Muscle layer of colon (tissue), 2 donors: ENCODE measurements at regions not wholly inside any gene's neighbourhood (a gene's known extent, or its start where the extent isn't known, plus 50 kb on each side); places are given as distances from the start of the nearest gene placed in this dataset.

Experiments
- H3K27ac ChIP-seq: one replicate; pipeline ENCODE4 v1.7.0; 2013; ENCODE audit warnings: low read depth, mild to moderate bottlenecking, low read length, moderate library complexity
- H3K27me3 ChIP-seq, 2 donors: one replicate each; pipeline ENCODE4 v1.7.0; 2013; ENCODE audit warnings: low read length in 2 of 2, mild to moderate bottlenecking in 2 of 2; ENCODE audit not compliant: insufficient read depth in 2 of 2, control insufficient read depth in 1 of 2
- H3K36me3 ChIP-seq: one replicate; pipeline ENCODE4 v1.7.0; 2013; ENCODE audit warnings: mild to moderate bottlenecking, low read length; ENCODE audit not compliant: insufficient read depth
- H3K4me1 ChIP-seq: one replicate; pipeline ENCODE4 v1.7.0; 2013; ENCODE audit warnings: mild to moderate bottlenecking, low read length; ENCODE audit not compliant: insufficient read depth
- H3K4me3 ChIP-seq, 2 donors: one replicate each; pipeline ENCODE4 v1.7.0; 2013; ENCODE audit warnings: low read length in 2 of 2, low read depth in 1 of 2, mild to moderate bottlenecking in 1 of 2, moderate library complexity in 1 of 2
- H3K9ac ChIP-seq: one replicate; pipeline ENCODE4 v1.7.0; 2013; ENCODE audit warnings: low read length
- H3K9me3 ChIP-seq: one replicate; pipeline ENCODE4 v1.7.0; 2013; ENCODE audit warnings: mild to moderate bottlenecking, low read length
- donor health status: abdominal sarcoma.
- donor health status: Adenocarcinoma of cecum.

GRCh38 chr16:65662256-65662655 is 540.4 kb upstream of the CDH11 start:
- H3K9me3 ChIP-seq: no peaks in the 10 kb centered on the region
- H3K9ac ChIP-seq: no peak overlapping the region
- H3K36me3 ChIP-seq: no peaks in the 10 kb centered on the region
- H3K27me3 ChIP-seq: no peaks in the 10 kb centered on the region
- H3K4me1 ChIP-seq: no peaks in the 10 kb centered on the region
- H3K27ac ChIP-seq: no peak overlapping the region
- H3K4me3 ChIP-seq: no peak overlapping the region

- Histone ChIP-seq H3K27ac (no peak overlapping the region), H3K36me3 (no peaks in the 10 kb centered on the region), H3K4me3 (no peak overlapping the region), H3K9me3 (no peaks in the 10 kb centered on the region), H3K27me3 (no peaks in the 10 kb centered on the region), H3K9ac (no peak overlapping the region), H3K4me1 (no peaks in the 10 kb centered on the region)
Measured at GRCh38 chr16:65661558-65661957, 539.7 kb upstream of the CDH11 start.

DNA sequence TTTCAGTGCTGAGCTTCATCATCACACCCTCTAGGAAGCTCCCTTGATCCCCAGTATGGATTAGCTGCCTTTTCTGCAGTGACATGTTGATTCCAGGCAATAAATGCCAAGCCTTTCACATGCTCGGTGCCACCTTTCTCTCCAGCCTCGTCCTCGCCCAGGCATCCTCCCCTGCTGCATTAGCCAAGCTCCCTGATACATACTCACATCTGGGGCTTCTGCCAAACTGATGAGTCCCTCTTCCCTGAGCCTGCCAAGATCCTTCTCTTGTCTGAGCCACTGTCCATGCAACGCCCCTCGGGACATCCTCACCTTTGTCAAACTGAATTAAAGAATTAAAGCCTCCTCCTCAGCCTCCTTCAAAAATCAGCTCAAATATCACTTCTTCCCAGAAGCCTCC is 538.5 kb upstream of the CDH11 start:
- H3K27ac ChIP-seq: no peak overlapping the region
- no peaks in the 10 kb centered on the region for H3K4me1 ChIP-seq
- no peaks in the 10 kb centered on the region for H3K9me3 ChIP-seq
- H3K4me3 ChIP-seq: no peak overlapping the region
- H3K27me3 ChIP-seq: no peaks in the 10 kb centered on the region
- no peak overlapping the region for H3K9ac ChIP-seq
- no peaks in the 10 kb centered on the region for H3K36me3 ChIP-seq

DNA sequence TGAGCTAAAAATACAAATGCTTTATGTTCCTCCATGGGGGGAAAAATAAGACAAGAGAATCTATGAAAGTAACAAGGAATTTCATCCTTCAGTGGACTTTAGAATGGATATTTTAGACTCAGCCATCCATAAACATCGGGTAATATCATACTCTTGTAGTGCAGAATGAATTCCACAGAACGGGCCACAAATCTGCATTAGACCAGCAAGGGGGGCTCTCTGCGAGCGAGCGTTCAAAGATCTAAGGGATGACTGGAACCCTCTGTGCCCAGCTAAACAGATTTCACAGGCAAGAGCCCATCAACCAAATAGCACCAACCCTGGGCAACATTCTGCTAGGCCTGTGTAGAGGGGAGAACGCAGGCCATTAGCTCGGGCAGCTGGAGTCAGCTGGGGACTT is 537.9 kb upstream of the CDH11 start:
- Histone ChIP-seq H3K36me3 (no peaks in the 10 kb centered on the region), H3K9me3 (no peaks in the 10 kb centered on the region), H3K9ac (no peak overlapping the region), H3K27ac (no peak overlapping the region), H3K4me3 (no peak overlapping the region), H3K27me3 (no peaks in the 10 kb centered on the region), H3K4me1 (no peaks in the 10 kb centered on the region)

DNA sequence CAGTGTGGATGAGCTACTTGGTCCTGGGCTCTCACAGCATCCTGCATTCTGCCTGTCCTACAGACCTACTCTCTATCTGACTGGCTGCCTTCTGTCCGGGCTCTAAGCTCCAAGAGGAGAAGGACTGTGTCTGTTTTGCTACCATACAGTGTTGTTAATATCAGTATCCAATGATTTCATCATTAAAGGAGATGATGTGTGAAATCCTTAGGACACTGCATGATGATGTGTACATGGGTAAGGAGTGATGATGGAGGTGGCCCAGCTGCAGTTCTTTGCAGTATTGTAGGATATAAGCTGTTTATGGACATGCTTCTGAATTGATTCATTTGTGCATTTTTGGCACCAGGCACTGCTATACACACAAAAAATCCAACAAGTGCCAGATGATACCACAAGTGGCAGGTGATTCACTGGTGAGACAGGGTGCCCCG is 536.9 kb upstream of the CDH11 start:
- Histone ChIP-seq H3K4me1 (no peaks in the 10 kb centered on the region), H3K9me3 (no peaks in the 10 kb centered on the region), H3K9ac (no peak overlapping the region), H3K27me3 (no peaks in the 10 kb centered on the region), H3K27ac (no peak overlapping the region), H3K36me3 (no peaks in the 10 kb centered on the region), H3K4me3 (no peak overlapping the region)

GRCh38 chr16:65658349-65658748 is 536.5 kb upstream of the CDH11 start:
- Histone ChIP-seq H3K36me3 (no peaks in the 10 kb centered on the region), H3K27ac (no peak overlapping the region), H3K4me1 (no peaks in the 10 kb centered on the region), H3K4me3 (no peak overlapping the region), H3K9me3 (no peaks in the 10 kb centered on the region), H3K27me3 (no peaks in the 10 kb centered on the region), H3K9ac (no peak overlapping the region)

DNA sequence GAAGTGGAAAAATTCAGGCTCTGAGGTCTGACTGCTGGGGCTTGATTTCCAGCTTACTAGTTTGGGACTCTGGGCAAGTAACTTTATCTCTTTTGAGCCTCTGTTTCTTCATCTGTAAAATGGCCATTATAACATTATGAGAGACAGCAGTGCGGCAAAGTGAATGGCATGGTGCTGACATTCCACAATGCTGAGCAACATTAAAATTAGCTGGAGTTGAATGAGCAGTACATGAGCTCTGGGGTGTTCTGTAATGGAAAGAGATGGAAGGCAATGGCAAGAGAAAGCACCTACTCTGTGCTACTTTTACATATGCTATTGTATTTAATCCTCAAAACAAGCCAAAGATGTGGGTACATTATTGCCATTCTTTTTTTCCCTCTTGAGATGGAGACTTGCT is 535.7 kb upstream of the CDH11 start:
- no peaks in the 10 kb centered on the region for H3K36me3 ChIP-seq
- H3K9me3 ChIP-seq: no peaks in the 10 kb centered on the region
- H3K9ac ChIP-seq: no peak overlapping the region
- no peak overlapping the region for H3K27ac ChIP-seq
- no peak overlapping the region for H3K4me3 ChIP-seq
- no peaks in the 10 kb centered on the region for H3K27me3 ChIP-seq
- no peaks in the 10 kb centered on the region for H3K4me1 ChIP-seq

DNA sequence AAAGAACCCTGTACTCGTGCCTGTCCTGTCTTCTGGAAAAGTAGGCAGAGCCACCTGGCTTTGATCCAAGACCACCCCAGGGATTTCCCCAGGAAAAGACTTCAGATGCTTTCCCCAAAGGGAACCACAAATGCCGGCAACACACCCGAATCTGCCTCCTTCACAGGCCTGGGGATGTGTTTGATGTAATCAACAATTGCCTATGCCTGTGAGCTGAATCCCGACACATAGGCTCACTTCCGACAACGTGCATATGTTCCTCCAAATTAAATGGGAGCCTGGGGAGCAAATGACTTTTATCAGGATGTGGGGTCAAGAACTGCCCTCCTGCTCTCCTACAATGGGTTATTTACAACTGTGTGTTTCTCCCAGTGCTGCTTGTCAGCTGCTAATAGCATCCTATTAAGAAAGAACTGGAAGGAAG is 535.2 kb upstream of the CDH11 start:
- Histone ChIP-seq H3K27ac (no peak overlapping the region), H3K4me3 (no peak overlapping the region), H3K4me1 (no peaks in the 10 kb centered on the region), H3K27me3 (no peaks in the 10 kb centered on the region), H3K36me3 (no peaks in the 10 kb centered on the region), H3K9ac (no peak overlapping the region), H3K9me3 (no peaks in the 10 kb centered on the region)

- H3K9ac ChIP-seq: no peak overlapping the region
- no peaks in the 10 kb centered on the region for H3K4me1 ChIP-seq
- no peaks in the 10 kb centered on the region for H3K27me3 ChIP-seq
- H3K27ac ChIP-seq: no peak overlapping the region
- no peak overlapping the region for H3K4me3 ChIP-seq
- no peaks in the 10 kb centered on the region for H3K36me3 ChIP-seq
- no peaks in the 10 kb centered on the region for H3K9me3 ChIP-seq
Measured at GRCh38 chr16:65655802-65656201, 533.9 kb upstream of the CDH11 start.

GRCh38 chr16:65648101-65648500 is 526.2 kb upstream of the CDH11 start:
- Histone ChIP-seq H3K4me1 (no peaks in the 10 kb centered on the region), H3K27me3 (no peaks in the 10 kb centered on the region), H3K9me3 (no peaks in the 10 kb centered on the region), H3K36me3 (no peaks in the 10 kb centered on the region), H3K4me3 (no peak overlapping the region), H3K27ac (no peak overlapping the region), H3K9ac (no peak overlapping the region)

DNA sequence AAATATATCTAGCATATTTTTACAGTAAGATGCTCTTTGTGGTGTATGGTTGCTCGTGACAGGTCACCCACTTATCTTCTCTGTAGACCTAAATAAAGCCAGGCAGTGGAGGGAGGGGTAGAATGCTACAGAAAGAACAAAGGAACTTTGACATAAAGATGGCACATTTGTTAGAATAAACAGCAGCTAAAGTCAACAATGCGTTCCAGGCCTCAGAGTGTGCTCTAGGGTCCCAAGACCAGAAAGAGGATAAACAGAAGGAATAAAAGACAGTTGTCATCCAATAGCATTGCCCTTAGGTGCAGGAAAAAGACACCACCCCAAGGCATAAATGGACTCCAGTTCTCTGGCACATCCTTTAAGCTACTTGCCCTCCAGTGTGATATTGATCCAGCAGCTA is 523.0 kb upstream of the CDH11 start:
- H3K9me3 ChIP-seq: no peaks in the 10 kb centered on the region
- no peaks in the 10 kb centered on the region for H3K4me1 ChIP-seq
- H3K36me3 ChIP-seq: no peaks in the 10 kb centered on the region
- H3K27ac ChIP-seq: no peak overlapping the region
- H3K9ac ChIP-seq: no peak overlapping the region
- H3K4me3 ChIP-seq: no peak overlapping the region
- H3K27me3 ChIP-seq: no peaks in the 10 kb centered on the region

DNA sequence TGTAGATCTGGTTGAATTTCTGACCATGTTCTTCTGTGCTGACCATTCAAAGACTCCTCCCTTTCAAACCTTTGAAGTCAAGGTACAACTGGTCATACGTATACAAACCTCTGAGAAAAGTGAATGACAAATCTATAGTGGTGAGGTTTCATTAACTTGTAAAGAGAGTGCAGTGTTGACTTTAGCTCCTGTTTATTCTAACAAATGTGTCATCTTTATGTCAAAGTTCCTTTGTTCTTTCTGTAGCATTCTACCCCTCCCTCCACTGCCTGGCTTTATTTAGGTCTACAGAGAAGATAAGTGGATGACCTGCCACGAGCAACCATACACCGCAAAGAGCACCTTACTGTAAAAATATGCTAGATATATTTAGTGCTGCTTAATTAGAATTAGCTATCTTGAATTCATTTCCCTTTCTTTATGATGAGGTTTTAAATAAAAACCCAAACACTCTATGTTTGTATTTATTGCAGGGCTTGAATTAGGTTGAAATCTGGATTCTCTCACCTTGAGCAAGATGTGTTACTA is 520.0 kb upstream of the CDH11 start:
- no peaks in the 10 kb centered on the region for H3K4me1 ChIP-seq
- no peaks in the 10 kb centered on the region for H3K9me3 ChIP-seq
- H3K27ac ChIP-seq: no peak overlapping the region
- H3K4me3 ChIP-seq: no peak overlapping the region
- H3K36me3 ChIP-seq: no peaks in the 10 kb centered on the region
- H3K27me3 ChIP-seq: no peaks in the 10 kb centered on the region
- no peak overlapping the region for H3K9ac ChIP-seq
